T-helper 1 cell (primary cell): ENCODE measurements at regions not wholly inside any gene's neighbourhood (a gene's known extent, or its start where the extent isn't known, plus 50 kb on each side); places are given as distances from the start of the nearest gene placed in this dataset.

Source experiments
- DNase-seq, 5 donors: peaks; one replicate each; pipeline ENCODE4 v3.0.0-alpha.2; 2012 to 2020

DNA sequence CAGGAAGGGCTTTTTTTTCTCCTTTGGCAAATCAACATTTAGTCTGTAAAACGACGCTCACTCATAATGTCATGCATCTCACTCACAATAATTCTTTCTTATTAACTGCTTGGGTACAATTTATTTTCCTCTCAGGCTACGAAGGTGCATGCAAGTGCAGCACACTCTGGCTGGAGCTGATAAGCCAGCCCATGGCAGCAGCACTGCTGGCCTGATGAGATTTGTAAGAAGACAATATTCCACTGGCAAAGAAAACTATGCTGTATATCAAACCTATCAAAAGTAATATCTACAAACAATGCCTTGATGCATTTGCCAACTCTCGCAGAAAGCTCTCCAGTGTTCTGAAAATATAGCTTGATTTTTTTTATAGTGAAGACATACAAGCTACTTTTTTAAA lies 170.0 kb upstream of the PHF14 start:
- no peak for DNase-seq

DNA sequence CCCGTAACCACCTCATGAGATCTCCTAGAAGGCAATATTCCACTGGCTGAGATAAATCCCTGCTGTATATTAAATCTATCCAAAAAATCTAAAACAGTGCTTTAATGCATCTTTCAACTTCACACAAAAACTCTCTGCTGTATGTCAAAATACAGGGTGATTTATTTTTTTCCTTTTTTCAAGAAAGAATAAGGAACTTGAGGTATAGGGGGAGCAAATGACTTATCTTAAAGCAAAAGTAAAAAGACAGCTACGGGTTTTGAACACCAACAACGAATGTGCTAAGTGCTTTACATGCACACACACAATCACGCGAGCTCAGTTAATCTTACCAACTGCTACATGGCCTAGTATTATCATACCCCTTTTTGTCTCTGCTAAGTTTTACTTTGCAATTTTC lies 168.9 kb upstream of the PHF14 start:
- no peak for DNase-seq

DNA sequence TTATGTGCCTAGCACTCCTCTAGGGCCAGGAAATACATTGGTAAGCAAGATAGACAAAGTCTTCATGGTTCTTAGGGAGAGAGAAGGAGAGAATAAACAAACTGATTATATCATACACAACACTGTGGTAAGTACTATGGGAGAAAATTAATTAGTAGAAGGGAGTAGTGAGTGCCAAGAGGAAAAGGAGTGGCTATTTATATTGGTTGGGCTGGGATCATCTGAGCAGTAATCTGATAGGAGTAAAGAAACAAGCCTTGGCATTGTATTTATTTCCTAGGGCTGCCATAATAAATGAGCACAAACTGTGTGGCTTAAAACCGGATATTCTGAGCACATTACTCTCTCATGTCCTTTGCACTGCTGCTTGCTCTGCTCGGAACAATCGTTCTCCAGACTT lies 158.1 kb upstream of the PHF14 start:
- no peak for DNase-seq

- DNase-seq: no peak
Measured at GRCh38 chr7:10821156-10821555, 152.5 kb upstream of the PHF14 start.

GRCh38 chr7:10824154-10824553 lies 149.5 kb upstream of the PHF14 start:
- DNase-seq: no peak

DNA sequence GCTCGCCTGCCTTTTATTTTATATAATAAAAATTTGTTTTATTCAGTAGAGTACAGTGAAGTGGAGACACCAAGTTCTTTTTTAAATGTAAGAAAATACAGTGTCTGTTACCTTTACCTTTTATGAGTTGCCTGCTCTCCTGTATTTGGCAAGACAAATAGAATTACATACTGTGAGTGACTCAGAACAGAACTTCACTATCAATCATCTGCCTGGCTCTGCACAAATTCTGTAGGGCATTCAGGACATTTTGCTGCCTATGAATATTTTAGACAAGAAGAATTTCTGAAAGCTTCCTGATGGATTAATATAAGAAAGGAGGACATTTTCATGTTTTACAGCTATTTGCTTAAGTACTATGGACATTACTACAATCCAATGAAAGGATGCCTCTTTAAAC lies 135.4 kb upstream of the PHF14 start:
- DNase-seq: no peak

DNA sequence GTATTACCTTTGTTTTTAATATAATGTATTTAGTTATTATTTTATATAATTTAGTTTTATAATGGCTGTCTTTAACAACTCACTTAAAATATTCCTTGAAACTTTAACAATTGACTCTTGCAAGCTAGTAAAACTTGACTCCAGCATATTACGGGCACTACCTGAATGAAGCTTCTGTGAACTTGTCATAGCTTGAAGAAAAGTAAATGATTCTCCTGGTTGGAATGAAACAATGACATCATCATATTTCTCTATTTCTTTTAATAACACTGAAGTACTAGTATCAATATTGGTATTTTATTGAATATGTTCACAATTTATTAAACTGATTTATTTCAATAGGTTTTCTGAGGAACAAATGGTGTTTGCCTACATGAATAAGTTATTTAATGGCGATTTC lies 128.4 kb upstream of the PHF14 start:
- DNase-seq: no peak

- no peak for DNase-seq
Measured at GRCh38 chr7:10855583-10855982, 118.1 kb upstream of the PHF14 start.

GRCh38 chr7:10860516-10860915 lies 113.2 kb upstream of the PHF14 start:
- DNase-seq: no peak

DNA sequence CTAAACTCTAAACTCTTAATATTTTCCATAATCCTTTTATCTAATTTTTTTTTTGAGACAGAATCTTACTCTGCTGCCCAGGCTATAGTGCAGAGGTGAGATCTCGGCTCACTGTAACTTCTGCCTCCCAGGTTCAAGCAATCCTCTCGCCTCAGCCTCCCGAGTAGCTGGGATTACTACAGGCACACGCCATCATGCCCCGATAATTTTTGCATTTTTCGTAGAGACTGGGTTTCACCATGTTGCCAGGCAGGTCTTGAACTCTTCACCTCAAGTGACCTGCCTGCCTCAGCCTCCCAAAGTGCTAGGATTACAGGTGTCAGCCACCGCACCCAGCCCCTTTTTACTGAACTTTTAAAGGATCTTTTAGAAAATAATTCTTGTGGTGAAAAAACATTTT lies 110.2 kb upstream of the PHF14 start:
- DNase-seq: no peak

GRCh38 chr7:10874666-10875065 lies 99.0 kb upstream of the PHF14 start:
- DNase-seq: no peak

GRCh38 chr7:10875080-10875479 lies 98.6 kb upstream of the PHF14 start:
- no peak for DNase-seq

DNA sequence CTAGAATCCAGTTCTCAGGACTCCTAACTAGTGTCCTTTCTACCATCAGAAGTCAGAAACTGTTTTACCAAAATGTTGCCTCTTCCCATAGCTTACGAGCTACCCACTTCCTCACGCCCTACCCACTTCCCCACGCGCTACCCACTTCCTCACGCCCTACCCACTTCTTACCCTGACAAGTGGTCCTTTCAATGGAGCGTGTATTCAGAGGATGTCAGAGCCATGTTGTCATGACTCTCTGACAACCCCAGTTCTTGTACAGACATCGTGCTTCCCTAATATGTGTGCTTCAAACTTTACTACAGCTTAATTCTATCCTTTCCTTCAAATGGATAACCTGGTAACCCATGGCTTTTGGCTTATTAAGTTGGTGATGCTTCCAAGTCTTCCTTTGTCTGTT lies 84.8 kb upstream of the PHF14 start:
- DNase-seq: peak in 1 of 5 donors; percentile 4

DNA sequence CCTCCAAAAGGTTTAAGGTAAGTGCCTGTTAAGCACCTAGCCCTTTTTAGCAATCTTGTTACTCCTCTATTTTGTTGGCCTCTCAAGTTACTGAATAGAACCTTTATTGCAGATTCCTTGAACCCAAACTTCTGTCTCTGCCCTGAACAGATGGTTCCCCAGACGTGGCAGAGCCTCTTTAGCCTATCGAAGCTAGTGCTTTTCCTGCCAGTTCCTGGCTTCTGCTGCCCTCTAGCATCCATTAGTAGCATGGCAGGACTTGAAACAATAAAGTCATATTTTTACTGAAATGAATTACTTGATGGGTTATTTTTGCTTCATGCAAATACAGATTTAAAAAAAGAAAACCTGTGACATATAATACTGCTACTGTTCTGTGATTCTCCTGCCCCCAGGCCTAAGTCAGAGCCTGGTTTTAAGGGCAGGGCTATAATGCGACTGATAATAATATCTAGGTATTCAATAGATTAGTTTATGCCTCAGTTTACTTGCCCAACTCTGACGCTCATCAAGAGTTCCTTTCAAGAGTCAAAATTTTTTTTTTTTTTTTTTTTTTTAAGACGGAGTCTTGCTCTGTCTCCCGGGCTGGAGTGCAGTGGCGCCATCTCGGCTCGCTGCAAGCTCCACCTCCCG lies 84.3 kb upstream of the PHF14 start:
- peak in 3 of 5 donors; percentile 4 to 38 (median 16) for DNase-seq

GRCh38 chr7:10908600-10908999 lies 65.1 kb upstream of the PHF14 start:
- no peak for DNase-seq

DNA sequence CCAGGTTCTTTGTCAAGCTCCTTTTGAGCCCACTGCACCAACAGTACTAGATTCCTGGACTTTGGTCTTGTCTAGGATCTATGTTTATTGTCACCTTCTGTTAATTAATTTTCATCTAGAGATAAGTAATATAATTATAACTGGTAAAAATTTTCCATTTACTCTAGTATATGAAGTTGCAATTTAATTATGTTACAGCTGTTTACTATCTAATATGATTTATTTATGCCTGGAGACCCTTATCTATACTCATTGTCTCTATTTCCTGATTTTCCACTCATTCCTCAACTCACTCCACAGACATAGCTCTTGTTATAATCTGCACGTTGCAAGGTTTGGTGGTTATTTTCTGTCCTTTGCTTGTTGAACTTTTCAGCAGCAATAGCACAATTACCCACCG lies 63.2 kb upstream of the PHF14 start:
- DNase-seq: no peak

DNA sequence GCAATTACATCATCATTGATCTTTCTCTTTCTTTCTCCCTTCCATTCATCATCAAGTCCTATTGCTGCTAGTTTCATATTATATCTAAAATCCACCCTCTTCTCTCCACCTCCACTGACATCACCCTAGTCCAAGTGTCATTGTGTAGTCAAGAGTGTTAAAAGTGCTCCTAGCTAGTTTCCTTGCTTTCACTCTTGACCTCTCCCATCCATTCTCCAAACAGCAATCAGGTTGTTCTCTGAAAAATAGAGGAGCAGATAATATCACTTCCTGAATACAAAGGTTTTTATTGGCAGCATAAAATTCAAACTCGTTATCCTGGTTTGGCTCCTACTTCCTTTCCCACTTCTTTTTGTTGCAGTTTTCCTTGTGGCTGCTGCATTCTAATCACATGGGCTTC lies 61.6 kb upstream of the PHF14 start:
- no peak for DNase-seq

DNA sequence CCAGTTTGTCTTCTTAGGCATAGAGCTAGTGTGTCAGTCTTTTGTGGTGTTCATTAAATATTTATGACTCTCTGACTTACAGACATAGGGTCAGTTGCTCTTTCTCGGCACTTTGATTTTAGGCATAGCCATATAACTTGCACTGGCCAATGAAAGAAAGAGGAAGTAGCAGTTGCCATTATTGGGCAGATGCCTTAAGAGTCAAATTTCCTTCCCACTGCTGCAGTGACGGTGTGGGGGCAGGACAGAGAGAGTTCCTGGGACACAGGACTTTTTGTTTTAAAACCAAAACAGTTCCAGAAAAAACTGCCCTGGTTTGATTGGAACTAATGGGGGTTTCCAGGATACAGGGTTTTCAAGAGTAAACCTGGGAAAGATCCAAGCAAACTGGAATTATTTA lies 60.2 kb upstream of the PHF14 start:
- DNase-seq: no peak

- no peak for DNase-seq
Measured at GRCh38 chr7:10918093-10918590, 55.5 kb upstream of the PHF14 start.

- DNase-seq: no peak
Measured at GRCh38 chr7:10919923-10920322, 53.7 kb upstream of the PHF14 start.
